ENCODE measurements at regions not wholly inside any gene's neighbourhood (a gene's known extent, or its start where the extent isn't known, plus 50 kb on each side); places are given as distances from the start of the nearest gene placed in this dataset.

- TF ChIP-seq POLR2A (IDR thresholded peaks at IDR 0.05) (no peak), CTCF (IDR thresholded peaks at IDR 0.05) (no peak), EP300 (IDR thresholded peaks at IDR 0.05) (no peak), POLR2AphosphoS5 (IDR thresholded peaks at IDR 0.05) (no peak)
These were observed 115.5 kb downstream of the ZNF736 start for GRCh38 chr7:64429232-64429631.

Measured in sigmoid colon (tissue), 4 donors.